ENCODE measurements at regions not wholly inside any gene's neighbourhood (a gene's known extent, or its start where the extent isn't known, plus 50 kb on each side); places are given as distances from the start of the nearest gene placed in this dataset.

GRCh38 chr1:19577561-19577960, 66.5 kb upstream of the NBL1 start:
- no peak for TF ChIP-seq SCMH1 (CRISPR knock-in tag; IDR thresholded peaks at IDR 0.05; ENCODE audit: borderline replicate concordance)
- TF ChIP-seq PHF20 (CRISPR knock-in tag; IDR thresholded peaks at IDR 0.05): no peak
- TF ChIP-seq ZNF275 (CRISPR knock-in tag; IDR thresholded peaks at IDR 0.05; ENCODE audit: borderline replicate concordance): no peak
- TF ChIP-seq SMC3 (IDR thresholded peaks at IDR 0.05; ENCODE audit: low read length): no peak
- TF ChIP-seq PHB2 (IDR thresholded peaks at IDR 0.05; ENCODE audit: partially characterized antibody): no peak
- TF ChIP-seq ADNP (CRISPR knock-in tag; IDR thresholded peaks at IDR 0.05): no peak
- TF ChIP-seq ZSCAN31 (CRISPR knock-in tag; IDR thresholded peaks at IDR 0.05; ENCODE audit: low read depth): no peak
- TF ChIP-seq ZNF549 (CRISPR knock-in tag; IDR thresholded peaks at IDR 0.05): no peak
- TF ChIP-seq SMAD9 (CRISPR knock-in tag; IDR thresholded peaks at IDR 0.05): no peak
- TF ChIP-seq MEF2D (CRISPR knock-in tag; IDR thresholded peaks at IDR 0.05): no peak
- no peak for TF ChIP-seq ZBTB14 (CRISPR knock-in tag; IDR thresholded peaks at IDR 0.05)
- no peak for TF ChIP-seq POGK (CRISPR knock-in tag; conservative IDR thresholded peaks at IDR 0.05)
- TF ChIP-seq REL (CRISPR knock-in tag; conservative IDR thresholded peaks at IDR 0.05): no peak
- no peak for TF ChIP-seq CSRNP1 (CRISPR knock-in tag; IDR thresholded peaks at IDR 0.05)
- CTCF ChIA-PET (ENCODE audit: low intra/inter-chr PET ratio, low total read pairs): no interaction called here
- DNase-seq (ENCODE audit: low spot score) (no peak), ATAC-seq (no peak), FAIRE-seq (no peak)
- Histone ChIP-seq H4K20me1 (ENCODE audit: insufficient read depth, low read length) (no peaks in the 10 kb centered on the region), H3K79me2 (ENCODE audit: insufficient read depth, low read length) (no peaks in the 10 kb centered on the region), H3K4me1 (ENCODE audit: insufficient read depth, low read length) (peaks cover 23% of the 10 kb centered on the region), H3K4me3 (replicated peaks in 1 of 3; ENCODE audit: insufficient read depth in 1 of 3, low read depth in 2 of 3, low read length in 3 of 3) (no peak overlapping the region), H2AFZ (ENCODE audit: low read length) (no peak overlapping the region), H3K27me3 (ENCODE audit: control insufficient read depth in 1 of 2, insufficient read depth in 2 of 2, low read length in 2 of 2) (no peaks in the 10 kb centered on the region; a peak in 1 of 5 replicates), H3K4me2 (ENCODE audit: low read depth, low read length) (no peak overlapping the region), H3K9ac (ENCODE audit: insufficient read depth, low read depth, low read length) (no peak overlapping the region), H3K36me3 (replicated peaks in 1 of 2; ENCODE audit: control insufficient read depth in 1 of 2, insufficient read depth in 2 of 2, low read length in 2 of 2) (no peaks in the 10 kb centered on the region), H3K27ac (ENCODE audit: extremely low read length, insufficient read depth, low read length) (no peak overlapping the region), H3K9me3 (ENCODE audit: low read length) (peaks cover 2% of the 10 kb centered on the region; the same call in 1 of the 2 replicates)
- in situ Hi-C loops (cut with HindIII; ENCODE audit: extremely low pct_ligation_motif_present, low pct_unique_long_range_greater_than_20kb): no loop called here
- intact Hi-C loops (cut with micrococcal nuclease; ENCODE audit: unreplicated experiment): no loop called here
- BruUV-seq (replicated peaks): no TSS peak
- WGBS (ENCODE audit: low lambda C conversion rate): 65% methylated on average over 3 of the region's 3 CpGs
- POLR2A ChIA-PET: no interaction called here
